ENCODE measurements at regions not wholly inside any gene's neighbourhood (a gene's known extent, or its start where the extent isn't known, plus 50 kb on each side); places are given as distances from the start of the nearest gene placed in this dataset.
A peak's percentile ranks its signal among the peaks of the same experiment; 100 is the strongest.

DNA sequence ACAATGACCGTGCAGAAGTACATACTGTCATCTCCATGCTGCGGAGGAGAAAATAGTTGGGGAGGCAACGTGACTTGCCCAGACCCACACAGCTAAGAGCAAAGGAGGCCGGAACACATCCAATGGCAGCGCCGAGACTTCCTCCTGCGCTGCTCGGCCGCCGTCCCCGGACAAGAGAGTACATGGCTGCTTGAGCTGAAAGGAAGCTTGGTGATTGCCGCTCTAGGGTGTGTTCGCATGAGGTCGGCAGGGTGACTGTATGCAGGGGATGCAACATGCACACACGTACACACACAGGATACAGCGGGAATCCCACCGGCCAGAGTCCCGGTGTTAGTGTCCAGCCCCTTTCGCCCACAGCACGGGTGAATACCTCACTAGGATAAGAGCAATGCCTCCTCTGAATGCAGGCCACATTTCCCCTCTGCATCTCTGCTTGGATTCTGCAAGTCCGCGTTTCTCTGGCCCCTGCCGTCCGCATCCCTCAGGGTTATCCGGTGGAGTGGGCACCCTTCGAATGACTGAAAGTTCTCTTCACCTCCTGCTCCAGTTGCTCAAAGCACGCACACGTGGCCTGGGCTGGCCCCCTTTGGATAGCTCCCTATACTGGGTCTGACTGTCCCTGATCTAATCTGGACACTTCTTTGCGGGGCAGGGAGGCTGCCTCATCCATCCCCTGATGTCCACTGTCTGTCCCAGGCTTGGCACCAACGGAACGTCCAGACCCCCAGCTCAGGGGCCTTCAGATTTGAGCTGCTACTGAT lies 78.8 kb downstream of the GSC start:
- Mint-ChIP-seq H3K4me1 (no peaks in the 10 kb centered on the region), H3K27me3 (ENCODE audit: low read depth in 3 of 3) (peaks cover 0 to 12% (median 2%) of the 10 kb centered on the region in 3 donors), H3K9me3 (no peaks in the 10 kb centered on the region), H3K27ac (no peak overlapping the region), H3K36me3 (no peaks in the 10 kb centered on the region), H3K4me3 (no peak overlapping the region)
- DNase-seq: no peak

GRCh38 chr14:94690486-94690885 lies 78.3 kb downstream of the SERPINA3 start:
- no peaks in the 10 kb centered on the region for H3K4me1 Mint-ChIP-seq
- peaks cover 0 to 12% (median 2%) of the 10 kb centered on the region in 3 donors for H3K27me3 Mint-ChIP-seq (ENCODE audit: low read depth in 3 of 3)
- H3K27ac Mint-ChIP-seq: no peak overlapping the region
- no peak for DNase-seq
- no peaks in the 10 kb centered on the region for H3K36me3 Mint-ChIP-seq
- H3K4me3 Mint-ChIP-seq: no peak overlapping the region
- no peaks in the 10 kb centered on the region for H3K9me3 Mint-ChIP-seq

DNA sequence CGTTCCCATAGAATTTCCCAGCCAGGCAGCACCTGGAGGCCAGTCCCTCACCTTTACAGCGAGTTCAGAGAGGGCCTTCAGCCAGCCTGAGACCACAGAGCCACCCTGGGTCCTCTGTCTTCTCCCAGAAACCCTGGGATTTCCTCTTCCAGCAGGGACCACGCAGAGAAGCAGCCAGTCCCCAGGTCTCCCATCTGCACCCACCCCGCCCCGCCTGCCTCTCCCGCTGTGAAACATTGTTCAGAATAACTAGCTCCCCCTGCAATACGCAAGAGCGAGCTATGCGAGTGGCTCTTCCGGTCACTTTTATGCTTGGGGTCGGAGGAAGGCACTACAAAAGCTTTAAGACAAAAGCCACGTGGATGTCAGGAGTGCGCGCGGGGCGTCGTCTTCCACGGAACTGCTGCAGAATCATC lies 77.8 kb downstream of the SERPINA3 start:
- Mint-ChIP-seq H3K36me3 (no peaks in the 10 kb centered on the region), H3K27ac (no peak overlapping the region), H3K4me1 (no peaks in the 10 kb centered on the region), H3K4me3 (peak overlapping the region in 1 of 5 donors; percentile 27), H3K9me3 (no peaks in the 10 kb centered on the region), H3K27me3 (ENCODE audit: low read depth in 3 of 3) (peaks cover 0 to 12% (median 2%) of the 10 kb centered on the region in 3 donors)
- DNase-seq: no peak

DNA sequence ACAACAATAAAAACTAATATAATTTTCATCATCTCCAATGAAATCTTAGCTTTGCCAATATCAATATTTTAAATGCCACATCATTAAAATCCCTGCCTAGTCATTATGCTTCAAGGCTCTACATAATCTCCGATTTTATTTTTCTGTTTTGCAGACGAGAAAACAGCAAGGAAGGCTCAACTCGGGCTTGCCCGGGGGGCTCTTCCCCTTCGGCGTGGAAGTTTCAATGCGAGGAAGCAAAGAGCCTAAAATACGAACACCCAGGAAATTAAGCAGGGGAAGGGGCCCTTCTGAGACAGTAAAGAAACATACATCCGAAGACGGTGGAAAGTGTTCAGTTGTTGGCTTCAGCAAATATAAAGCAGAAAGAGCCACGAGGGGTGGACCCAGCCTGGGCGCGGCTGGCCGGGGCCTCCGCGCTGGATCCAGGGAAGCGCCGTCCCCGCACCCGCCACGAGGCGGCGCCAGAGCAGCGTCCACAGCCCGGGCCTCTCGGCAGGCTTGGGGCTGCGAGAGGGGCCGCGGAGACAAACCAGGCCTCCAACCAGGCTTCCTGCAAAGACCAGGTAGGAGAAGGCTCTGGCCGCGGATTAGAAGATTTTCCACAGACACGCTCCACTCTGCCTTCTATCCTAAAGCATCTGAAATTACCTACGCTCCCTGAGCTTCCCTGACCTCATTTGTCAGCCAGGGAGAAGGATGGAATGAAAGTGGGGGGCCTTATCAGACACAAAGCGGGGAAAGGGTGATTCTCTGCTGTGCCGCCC lies 77.2 kb downstream of the SERPINA3 start:
- DNase-seq: peak; percentile 2 to 41 (median 17)
- Mint-ChIP-seq H3K27me3 (ENCODE audit: low read depth in 3 of 3) (peaks cover 0 to 12% (median 2%) of the 10 kb centered on the region in 3 donors), H3K4me1 (no peaks in the 10 kb centered on the region), H3K27ac (no peak overlapping the region), H3K9me3 (no peaks in the 10 kb centered on the region), H3K36me3 (no peaks in the 10 kb centered on the region), H3K4me3 (no peak overlapping the region)

GRCh38 chr14:94686511-94687160 lies 74.4 kb downstream of the SERPINA3 start:
- H3K9me3 Mint-ChIP-seq: no peaks in the 10 kb centered on the region
- H3K4me3 Mint-ChIP-seq: no peak overlapping the region
- H3K4me1 Mint-ChIP-seq: no peaks in the 10 kb centered on the region
- no peak for DNase-seq
- H3K27ac Mint-ChIP-seq: no peak overlapping the region
- H3K36me3 Mint-ChIP-seq: no peaks in the 10 kb centered on the region
- peaks cover 0 to 12% (median 2%) of the 10 kb centered on the region in 3 donors for H3K27me3 Mint-ChIP-seq (ENCODE audit: low read depth in 3 of 3)

DNA sequence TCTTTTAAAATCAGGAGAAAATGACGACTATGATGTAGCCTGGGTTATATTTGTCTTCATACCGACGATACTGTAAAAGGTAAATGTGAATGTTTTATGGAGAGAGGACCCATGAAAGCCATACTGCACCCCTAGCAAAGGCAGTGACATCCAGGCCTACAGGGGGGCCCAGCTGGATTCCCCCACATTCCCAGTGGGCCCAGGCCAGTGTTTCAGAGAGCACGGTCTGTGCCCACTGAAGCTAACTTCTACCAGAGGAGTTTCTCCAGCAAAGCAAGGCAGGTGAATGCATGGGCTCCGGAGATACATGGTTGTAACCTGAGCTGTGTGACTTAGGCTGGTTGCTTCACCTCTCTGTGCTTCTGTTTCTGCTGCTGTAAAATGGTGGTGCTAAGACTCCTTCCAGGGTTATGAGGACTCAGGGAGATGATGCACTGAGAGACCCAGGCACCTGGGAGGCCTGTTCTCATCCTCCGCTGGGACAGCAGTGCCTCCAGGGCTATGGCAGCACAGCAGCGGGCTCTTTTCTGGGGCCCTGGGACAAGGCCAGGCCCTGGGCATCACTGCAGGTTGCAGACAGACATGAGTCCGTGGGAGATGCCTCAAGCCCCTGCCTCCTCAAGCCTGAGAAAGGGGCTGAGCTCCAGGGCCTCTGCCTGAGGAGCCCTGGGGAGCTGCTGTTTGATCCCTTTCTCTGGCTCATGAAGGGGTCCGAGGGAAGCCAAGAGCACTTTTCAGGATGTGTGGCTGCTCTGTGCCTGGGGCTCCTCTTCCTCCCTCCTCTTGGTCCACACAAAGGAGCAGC lies 73.7 kb downstream of the SERPINA3 start:
- no peak for DNase-seq
- Mint-ChIP-seq H3K9me3 (no peaks in the 10 kb centered on the region), H3K27ac (no peak overlapping the region), H3K4me3 (no peak overlapping the region), H3K27me3 (ENCODE audit: low read depth in 3 of 3) (peaks cover 0 to 14% (median 2%) of the 10 kb centered on the region in 3 donors), H3K4me1 (no peaks in the 10 kb centered on the region), H3K36me3 (no peaks in the 10 kb centered on the region)

- no peak overlapping the region for H3K27ac Mint-ChIP-seq
- H3K4me1 Mint-ChIP-seq: no peaks in the 10 kb centered on the region
- no peaks in the 10 kb centered on the region for H3K9me3 Mint-ChIP-seq
- H3K4me3 Mint-ChIP-seq: no peak overlapping the region
- no peaks in the 10 kb centered on the region for H3K36me3 Mint-ChIP-seq
- peaks cover 0 to 10% (median 2%) of the 10 kb centered on the region in 3 donors for H3K27me3 Mint-ChIP-seq (ENCODE audit: low read depth in 3 of 3)
- no peak for DNase-seq
These were observed 73.0 kb downstream of the SERPINA3 start for GRCh38 chr14:94685166-94685581.

DNA sequence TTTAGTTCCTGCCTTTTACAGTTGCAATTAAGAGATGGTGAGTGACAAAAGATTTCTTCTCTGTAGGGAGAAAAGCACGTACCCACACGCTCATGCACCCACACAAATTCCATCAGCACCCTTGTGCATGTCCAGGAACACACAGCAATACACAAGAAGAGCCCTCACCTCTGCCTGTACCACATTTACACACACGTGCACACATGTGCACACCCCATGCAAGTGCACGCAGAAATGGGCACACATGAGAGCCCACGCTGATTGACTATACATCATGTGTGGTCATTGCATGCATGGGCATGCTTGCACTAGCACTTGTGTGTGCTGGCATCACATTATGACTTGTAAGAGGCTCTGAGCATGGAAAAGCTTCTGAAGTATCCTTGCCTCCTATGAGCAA lies 70.5 kb downstream of the SERPINA3 start:
- Mint-ChIP-seq H3K9me3 (no peaks in the 10 kb centered on the region), H3K4me1 (no peaks in the 10 kb centered on the region), H3K27ac (no peak overlapping the region), H3K27me3 (ENCODE audit: low read depth in 3 of 3) (peaks cover 0 to 3% (median 3%) of the 10 kb centered on the region in 3 donors), H3K4me3 (no peak overlapping the region), H3K36me3 (no peaks in the 10 kb centered on the region)
- no peak for DNase-seq

DNA sequence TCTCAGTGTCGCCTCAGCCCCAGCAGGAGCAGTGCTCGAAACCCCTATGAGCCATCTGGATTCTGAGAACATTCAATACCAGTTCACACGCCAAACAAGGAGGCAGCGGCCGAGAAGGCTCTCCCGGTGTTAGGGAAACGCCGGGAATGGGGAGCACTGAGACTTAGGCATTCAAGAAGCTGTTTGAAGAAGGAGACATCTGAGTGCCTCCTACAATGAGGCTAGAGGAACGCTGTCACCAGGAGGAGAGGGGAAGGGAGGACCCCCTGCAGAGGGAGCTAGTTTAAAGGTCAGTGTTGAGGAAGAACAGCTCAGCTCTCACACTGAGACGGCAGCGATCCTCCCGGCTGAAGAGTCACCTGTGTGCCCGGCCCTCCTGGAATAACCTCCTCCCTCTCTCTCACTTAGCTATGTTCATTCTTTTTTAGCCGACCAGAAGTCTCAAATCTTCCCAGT lies 69.9 kb downstream of the SERPINA3 start:
- H3K27ac Mint-ChIP-seq: no peak overlapping the region
- no peaks in the 10 kb centered on the region for H3K9me3 Mint-ChIP-seq
- no peaks in the 10 kb centered on the region for H3K4me1 Mint-ChIP-seq

DNA sequence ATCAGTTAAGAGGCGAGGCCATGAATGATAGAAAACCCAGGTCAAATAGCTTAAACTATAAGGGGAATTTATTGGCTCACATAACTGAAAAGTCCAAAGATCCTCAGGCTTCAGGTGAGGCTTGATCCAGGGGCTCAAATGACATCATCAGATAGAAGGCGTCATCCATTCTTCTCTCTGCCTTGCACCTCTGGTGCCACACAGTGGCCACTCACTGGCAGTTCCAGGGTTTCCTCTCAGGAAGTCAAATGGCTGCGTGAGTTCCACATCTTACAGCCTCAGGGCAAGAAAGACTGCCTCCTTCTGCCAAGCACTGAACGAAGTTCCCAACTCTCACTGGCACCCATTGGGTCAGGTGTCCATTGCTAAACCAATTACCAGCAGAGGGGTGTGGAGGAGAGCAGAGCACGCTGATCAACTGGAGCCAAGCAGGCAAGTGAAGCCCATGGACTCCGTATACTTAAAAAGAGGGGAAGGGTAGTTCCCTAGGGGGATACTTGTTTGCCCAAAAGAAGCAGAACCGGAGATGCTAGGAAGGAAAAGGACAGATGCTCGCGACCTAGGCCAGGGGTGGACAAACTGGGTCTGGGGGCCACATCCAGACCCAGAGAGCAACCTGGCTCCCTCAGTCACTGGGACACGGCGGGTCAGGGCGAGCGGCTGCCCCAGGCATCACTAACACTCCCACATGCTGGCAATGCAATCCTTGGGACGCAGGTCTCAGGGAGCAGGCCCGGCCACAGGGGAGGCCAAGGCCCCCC lies 69.3 kb downstream of the SERPINA3 start:
- H3K9me3 Mint-ChIP-seq: no peaks in the 10 kb centered on the region
- H3K4me1 Mint-ChIP-seq: no peaks in the 10 kb centered on the region
- no peaks in the 10 kb centered on the region for H3K36me3 Mint-ChIP-seq
- DNase-seq: no peak
- H3K27me3 Mint-ChIP-seq (ENCODE audit: low read depth in 3 of 3): peaks cover 0 to 3% (median 2%) of the 10 kb centered on the region in 3 donors
- no peak overlapping the region for H3K4me3 Mint-ChIP-seq
- no peak overlapping the region for H3K27ac Mint-ChIP-seq

More for the DNA sequence above, 69.9 kb downstream of the SERPINA3 start:
- H3K36me3 Mint-ChIP-seq: no peaks in the 10 kb centered on the region
- peaks cover 0 to 3% (median 3%) of the 10 kb centered on the region in 3 donors for H3K27me3 Mint-ChIP-seq (ENCODE audit: low read depth in 3 of 3)
- no peak for DNase-seq
- H3K4me3 Mint-ChIP-seq: no peak overlapping the region

DNA sequence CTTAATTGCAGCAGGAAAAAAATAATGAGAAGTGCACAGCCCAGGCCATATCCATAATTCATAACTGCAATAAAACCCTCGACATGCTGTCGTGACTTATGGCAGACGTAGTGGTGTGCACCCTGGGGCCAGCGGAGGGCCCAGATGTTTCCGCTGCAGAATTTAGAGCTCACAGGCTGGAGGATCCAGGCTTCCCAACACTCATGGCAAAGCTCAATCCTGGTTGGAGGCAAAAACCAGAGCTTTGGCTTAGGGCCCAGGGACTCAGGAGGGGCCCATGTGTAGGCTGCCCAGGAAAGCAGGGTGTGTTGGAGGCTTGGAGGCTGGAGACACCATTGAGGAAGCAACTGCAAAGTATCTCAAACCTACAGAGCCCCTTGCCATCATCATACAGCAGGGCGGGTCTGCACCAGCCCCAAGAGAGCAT lies 68.7 kb downstream of the SERPINA3 start:
- Mint-ChIP-seq H3K4me1 (no peaks in the 10 kb centered on the region), H3K27me3 (ENCODE audit: low read depth in 3 of 3) (peaks cover 0 to 3% (median 3%) of the 10 kb centered on the region in 3 donors), H3K9me3 (no peaks in the 10 kb centered on the region), H3K36me3 (no peaks in the 10 kb centered on the region), H3K27ac (no peak overlapping the region), H3K4me3 (no peak overlapping the region)
- DNase-seq: no peak

DNA sequence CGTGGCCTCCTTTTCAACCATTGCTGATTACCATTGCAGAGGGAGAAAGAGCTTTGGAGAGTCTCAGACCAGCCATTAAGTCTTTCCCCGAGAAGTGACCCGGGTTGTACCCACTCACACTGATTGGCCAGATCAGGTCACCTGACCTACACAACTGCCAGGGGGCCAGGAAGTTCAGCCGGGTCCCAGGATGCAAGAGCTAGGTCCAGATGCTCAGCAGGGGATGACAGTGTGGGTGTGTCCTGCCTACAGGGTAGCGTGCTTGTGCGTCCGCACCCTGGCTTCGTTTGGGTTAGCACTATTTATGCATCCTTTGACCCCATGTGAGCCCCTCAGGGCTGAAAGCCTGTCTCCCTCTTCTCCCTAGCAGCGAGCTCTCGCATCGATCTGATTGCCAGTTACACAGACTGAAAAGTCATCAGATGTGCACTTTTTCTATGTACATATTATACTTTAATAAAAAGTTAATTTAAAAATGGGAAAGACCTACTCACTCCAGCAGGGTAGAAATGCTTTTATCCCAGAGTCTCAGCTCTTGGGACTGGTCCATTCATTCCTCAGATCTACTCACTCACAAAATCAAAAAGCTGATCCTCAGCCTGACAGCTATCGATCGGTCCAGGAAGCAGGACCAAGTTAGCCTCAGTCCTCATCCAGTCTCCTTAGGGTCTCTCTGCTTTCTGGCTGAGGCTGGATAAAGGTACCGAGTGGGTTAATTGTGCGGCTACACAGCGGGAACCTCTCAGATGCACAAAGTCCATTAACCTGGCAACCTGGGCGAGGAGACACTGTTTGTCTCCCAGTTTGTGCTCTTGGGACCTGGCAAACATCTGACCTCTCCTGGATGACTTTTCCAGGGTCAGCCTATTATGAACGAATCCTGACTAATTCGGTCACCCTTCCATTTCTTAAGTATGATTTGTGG lies 68.0 kb downstream of the SERPINA3 start:
- Mint-ChIP-seq H3K4me3 (no peak overlapping the region), H3K9me3 (no peaks in the 10 kb centered on the region), H3K27ac (no peak overlapping the region), H3K36me3 (no peaks in the 10 kb centered on the region), H3K4me1 (no peaks in the 10 kb centered on the region), H3K27me3 (ENCODE audit: low read depth in 3 of 3) (peaks cover 0 to 8% (median 4%) of the 10 kb centered on the region in 3 donors)
- no peak for DNase-seq
